KOPT-K1 (cell line): ENCODE measurements at regions not wholly inside any gene's neighbourhood (a gene's known extent, or its start where the extent isn't known, plus 50 kb on each side); places are given as distances from the start of the nearest gene placed in this dataset.
"Not testable (repeated sequence)": the region's sequence is repeated elsewhere in the genome, so short reads cannot be mapped to it uniquely, and the experiment has no call there.

Experiments used
- H3K27ac ChIP-seq: fragments of 200-600 bp; sonication (generic); 2 replicates; pipeline ENCODE4 v1.5.1; 2016; ENCODE audit warnings: antibody characterized with exemption, mild to moderate bottlenecking, low read depth, low read length; ENCODE audit not compliant: poor library complexity, severe bottlenecking
- H3K36me3 ChIP-seq: fragments of 200-600 bp; sonication (generic); 2 replicates; pipeline ENCODE4 v1.5.1; 2017; ENCODE audit warnings: antibody characterized with exemption, mild to moderate bottlenecking, low read length, moderate library complexity; ENCODE audit not compliant: insufficient read depth
- H3K9me3 ChIP-seq: fragments of 200-600 bp; sonication (generic); 2 replicates; pipeline ENCODE4 v1.5.1; 2017; ENCODE audit warnings: antibody characterized with exemption, low read length, mild to moderate bottlenecking; ENCODE audit not compliant: insufficient read depth, poor library complexity, severe bottlenecking

GRCh38 chr13:46498650-46499049 lies 54.3 kb upstream of the LRCH1 start:
- H3K9me3 ChIP-seq = no peaks in the 10 kb centered on the region
- H3K27ac ChIP-seq = no peak overlapping the region
- no peaks in the 10 kb centered on the region for H3K36me3 ChIP-seq

GRCh38 chr13:46496086-46496485 lies 56.9 kb upstream of the LRCH1 start:
- no peaks in the 10 kb centered on the region for H3K36me3 ChIP-seq
- no peaks in the 10 kb centered on the region for H3K9me3 ChIP-seq
- H3K27ac ChIP-seq = no peak overlapping the region

DNA sequence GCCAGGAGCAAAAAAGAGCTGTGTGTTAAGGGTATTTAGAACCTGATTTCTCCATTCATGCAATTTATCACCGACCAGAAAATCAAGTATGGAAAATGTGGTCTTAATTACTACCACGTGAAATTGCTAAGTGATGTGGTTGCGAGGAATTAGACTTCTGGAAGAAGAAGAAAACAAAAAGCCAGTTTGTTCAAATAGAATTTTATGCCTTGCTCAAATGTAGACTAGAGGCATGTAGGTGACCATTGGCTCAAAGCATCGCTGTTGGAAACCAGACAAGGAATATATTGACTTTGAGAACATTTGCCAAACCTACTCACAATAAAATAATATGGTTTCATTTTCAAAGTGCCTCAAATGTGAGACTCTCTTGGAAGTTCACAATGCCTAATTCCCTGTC lies 57.3 kb upstream of the LRCH1 start:
- Histone ChIP-seq H3K27ac (no peak overlapping the region), H3K36me3 (no peaks in the 10 kb centered on the region), H3K9me3 (no peaks in the 10 kb centered on the region)

DNA sequence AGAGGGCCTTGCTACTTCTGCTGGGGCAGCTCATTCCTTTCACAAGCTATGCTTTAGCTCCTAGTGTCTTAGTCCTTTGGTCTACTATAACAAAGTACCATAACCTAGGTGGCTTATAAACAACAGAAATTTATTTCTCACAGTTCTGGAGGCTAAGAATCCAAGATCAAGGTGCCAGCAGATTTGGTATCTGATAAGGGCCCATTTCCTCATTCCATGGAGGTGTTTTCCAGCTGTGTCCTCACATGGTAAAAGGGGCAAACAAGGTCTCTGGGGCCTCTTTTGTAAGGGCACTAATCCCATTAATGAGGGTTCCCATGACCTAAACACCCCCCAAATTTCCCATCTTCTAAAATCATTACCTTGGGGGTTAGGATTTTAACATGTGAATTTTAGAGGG lies 57.9 kb upstream of the LRCH1 start:
- H3K36me3 ChIP-seq = no peaks in the 10 kb centered on the region
- H3K27ac ChIP-seq = no peak overlapping the region
- H3K9me3 ChIP-seq = no peaks in the 10 kb centered on the region

DNA sequence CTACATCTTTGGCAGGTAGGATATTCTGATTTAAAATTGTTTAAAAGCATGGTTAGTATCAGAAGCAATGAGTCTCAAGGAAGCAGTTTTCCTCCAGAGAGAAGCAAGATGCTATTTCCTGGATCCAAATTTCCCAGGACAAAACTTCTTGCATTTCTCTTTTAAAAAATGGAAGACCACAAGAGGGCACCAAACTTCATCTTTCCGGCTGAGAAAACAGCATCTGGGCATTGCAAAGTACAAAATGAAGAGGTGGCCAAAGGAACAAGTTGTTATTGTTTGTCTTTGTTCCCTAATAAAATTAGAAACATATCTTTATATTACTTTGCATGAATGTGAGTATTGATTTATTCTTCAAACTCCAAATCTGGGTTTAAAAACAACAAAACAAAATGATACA lies 60.0 kb upstream of the LRCH1 start:
- Histone ChIP-seq H3K27ac (no peak overlapping the region), H3K36me3 (no peaks in the 10 kb centered on the region), H3K9me3 (no peaks in the 10 kb centered on the region)

DNA sequence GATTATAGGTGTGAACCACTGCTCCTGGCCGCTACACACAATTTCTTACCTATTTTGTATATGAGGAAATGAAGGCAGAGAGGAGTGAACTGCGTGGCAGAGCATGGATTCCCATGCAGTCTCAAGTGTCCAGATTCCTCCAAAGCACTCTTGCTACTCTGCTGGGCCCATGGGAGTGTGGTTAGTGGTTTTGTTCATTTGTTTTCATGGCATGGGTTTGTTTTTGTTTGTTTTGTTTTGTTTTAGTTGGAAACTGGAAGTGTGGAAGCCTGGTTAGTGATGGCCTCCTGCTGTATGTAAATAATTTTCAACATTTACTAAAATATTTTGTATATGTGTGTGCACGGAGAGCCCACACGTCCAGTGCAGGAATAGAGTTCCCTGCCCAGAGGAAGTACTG lies 61.3 kb upstream of the LRCH1 start:
- Histone ChIP-seq H3K9me3 (peaks cover under 1% of the 10 kb centered on the region), H3K27ac (no peak overlapping the region), H3K36me3 (no peaks in the 10 kb centered on the region)

GRCh38 chr13:46490713-46491112 lies 62.3 kb upstream of the LRCH1 start:
- H3K9me3 ChIP-seq = peaks cover 10% of the 10 kb centered on the region
- not testable (repeated sequence) for H3K36me3 ChIP-seq, H3K27ac ChIP-seq

GRCh38 chr13:46490129-46490528 lies 62.8 kb upstream of the LRCH1 start:
- Histone ChIP-seq H3K9me3 (peaks cover 16% of the 10 kb centered on the region), H3K36me3 (no peaks in the 10 kb centered on the region), H3K27ac (no peak overlapping the region)

GRCh38 chr13:46489586-46490023 lies 63.4 kb upstream of the LRCH1 start:
- Histone ChIP-seq H3K27ac (no peak overlapping the region), H3K9me3 (peaks cover 21% of the 10 kb centered on the region)

DNA sequence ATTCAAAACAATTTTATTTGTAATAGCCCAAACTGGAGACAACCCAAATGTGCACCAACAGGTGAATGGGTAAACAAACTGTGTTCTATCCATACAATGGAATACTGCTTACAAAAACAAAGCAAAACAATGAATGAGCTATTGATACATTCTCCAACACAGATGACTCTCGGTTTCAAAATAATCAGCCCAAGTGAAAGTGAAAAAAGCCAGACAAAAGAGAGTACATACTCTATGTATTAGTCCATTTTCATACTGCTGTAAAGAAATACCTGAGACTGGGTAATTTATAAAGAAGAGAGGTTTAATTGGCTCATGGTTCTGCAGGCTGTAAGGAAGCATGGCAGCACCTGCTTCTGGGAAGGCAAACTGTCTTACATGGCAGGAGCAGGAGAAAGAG lies 65.2 kb upstream of the LRCH1 start:
- Histone ChIP-seq H3K27ac (no peak overlapping the region), H3K36me3 (no peaks in the 10 kb centered on the region), H3K9me3 (peaks cover 40% of the 10 kb centered on the region)

More at GRCh38 chr13:46489586-46490023, 63.4 kb upstream of the LRCH1 start:
- H3K36me3 ChIP-seq = no peaks in the 10 kb centered on the region

DNA sequence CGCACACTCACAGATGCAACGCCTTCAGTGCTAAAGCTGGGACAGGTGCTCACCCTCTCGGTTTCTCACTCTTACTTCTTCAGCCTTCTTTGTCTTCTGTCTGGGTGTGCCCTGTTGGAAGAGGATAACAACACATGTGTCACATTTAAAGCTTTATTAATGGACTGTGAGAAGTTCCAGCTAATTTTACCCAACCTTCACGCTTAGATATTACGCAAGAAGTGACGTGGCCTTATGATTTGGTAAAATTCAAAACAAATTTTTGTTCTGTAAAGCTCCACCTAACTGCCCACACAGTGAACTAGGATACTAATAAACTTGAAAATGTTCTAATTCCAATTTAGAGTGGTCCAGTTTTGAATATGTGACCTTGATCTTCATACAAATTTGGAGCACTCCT lies 66.7 kb upstream of the LRCH1 start:
- Histone ChIP-seq H3K27ac (no peak overlapping the region), H3K36me3 (no peaks in the 10 kb centered on the region), H3K9me3 (peaks cover 41% of the 10 kb centered on the region)

DNA sequence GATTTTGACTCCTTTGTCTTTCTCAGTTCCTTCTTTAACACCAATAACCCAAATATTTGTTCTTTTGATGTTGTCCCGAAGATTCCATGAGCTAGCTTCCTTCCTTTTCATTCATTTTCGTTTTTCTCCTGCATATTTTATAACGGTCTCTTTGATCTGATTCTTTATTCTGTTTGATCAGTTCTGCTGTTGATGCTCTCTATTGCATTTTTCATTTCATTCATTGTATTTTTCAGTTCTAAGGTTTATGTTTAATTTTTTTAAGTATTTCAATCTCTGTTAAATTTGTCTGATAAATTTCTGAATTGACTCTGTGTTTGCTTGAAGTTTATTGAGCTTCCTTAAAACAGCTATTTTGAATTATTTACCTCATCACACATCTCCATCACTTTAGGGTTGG lies 68.4 kb upstream of the LRCH1 start:
- Histone ChIP-seq H3K9me3 (peaks cover 41% of the 10 kb centered on the region), H3K27ac (no peak overlapping the region), H3K36me3 (no peaks in the 10 kb centered on the region)

GRCh38 chr13:46481166-46481565 lies 71.8 kb upstream of the LRCH1 start:
- peaks cover 35% of the 10 kb centered on the region for H3K9me3 ChIP-seq
- no peak overlapping the region for H3K27ac ChIP-seq
- no peaks in the 10 kb centered on the region for H3K36me3 ChIP-seq

GRCh38 chr13:46480131-46480530 lies 72.8 kb upstream of the LRCH1 start:
- H3K27ac ChIP-seq = no peak overlapping the region

GRCh38 chr13:46479691-46480090 lies 73.3 kb upstream of the LRCH1 start:
- H3K9me3 ChIP-seq = peaks cover 21% of the 10 kb centered on the region
- H3K36me3 ChIP-seq = no peaks in the 10 kb centered on the region
- no peak overlapping the region for H3K27ac ChIP-seq

More at GRCh38 chr13:46480131-46480530, 72.8 kb upstream of the LRCH1 start:
- H3K9me3 ChIP-seq = peaks cover 25% of the 10 kb centered on the region
- no peaks in the 10 kb centered on the region for H3K36me3 ChIP-seq

DNA sequence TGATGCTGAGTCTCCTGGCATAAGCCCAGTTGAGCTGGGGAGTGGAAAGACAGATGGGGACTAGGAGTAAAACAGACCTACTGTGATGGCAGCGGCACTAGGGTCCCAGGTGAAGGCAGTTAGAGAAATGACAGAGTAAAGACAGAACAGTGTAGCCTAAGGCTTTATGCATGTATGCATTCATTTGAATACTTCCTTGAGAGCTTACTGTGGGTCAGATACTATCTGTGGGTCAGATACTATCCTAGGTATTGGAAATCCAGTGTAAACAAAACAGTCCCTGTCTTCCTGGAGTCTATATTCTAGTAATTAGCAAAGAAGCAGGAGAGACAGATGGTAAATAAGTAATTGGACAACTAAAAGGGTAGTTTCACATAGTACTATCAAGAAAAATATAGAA lies 73.7 kb upstream of the LRCH1 start:
- no peak overlapping the region for H3K27ac ChIP-seq
- peaks cover 16% of the 10 kb centered on the region for H3K9me3 ChIP-seq
- H3K36me3 ChIP-seq = no peaks in the 10 kb centered on the region

- Histone ChIP-seq H3K36me3 (no peaks in the 10 kb centered on the region), H3K9me3 (peaks cover 10% of the 10 kb centered on the region), H3K27ac (no peak overlapping the region)
Observed at GRCh38 chr13:46478651-46479050, 74.3 kb upstream of the LRCH1 start.
